ENCODE measurements at regions not wholly inside any gene's neighbourhood (a gene's known extent, or its start where the extent isn't known, plus 50 kb on each side); places are given as distances from the start of the nearest gene placed in this dataset.

- no peak overlapping the region for H3K27ac ChIP-seq
- H3K4me1 ChIP-seq = no peaks in the 10 kb centered on the region
- TF ChIP-seq CTCF (IDR thresholded peaks at IDR 0.05) = no peak
- H3K9me3 ChIP-seq = no peaks in the 10 kb centered on the region
- ATAC-seq = no peak
- peaks cover 10% of the 10 kb centered on the region for H3K36me3 ChIP-seq
- intact Hi-C loops (cut with DNase I) = no loop called here
- no peak for DNase-seq
- no peak overlapping the region for H3K4me3 ChIP-seq
- H3K27me3 ChIP-seq = no peaks in the 10 kb centered on the region
These were observed 52.3 kb upstream of the VGLL4 start for GRCh38 chr3:11696054-11696453.
